ENCODE measurements at regions not wholly inside any gene's neighbourhood (a gene's known extent, or its start where the extent isn't known, plus 50 kb on each side); places are given as distances from the start of the nearest gene placed in this dataset.

DNA sequence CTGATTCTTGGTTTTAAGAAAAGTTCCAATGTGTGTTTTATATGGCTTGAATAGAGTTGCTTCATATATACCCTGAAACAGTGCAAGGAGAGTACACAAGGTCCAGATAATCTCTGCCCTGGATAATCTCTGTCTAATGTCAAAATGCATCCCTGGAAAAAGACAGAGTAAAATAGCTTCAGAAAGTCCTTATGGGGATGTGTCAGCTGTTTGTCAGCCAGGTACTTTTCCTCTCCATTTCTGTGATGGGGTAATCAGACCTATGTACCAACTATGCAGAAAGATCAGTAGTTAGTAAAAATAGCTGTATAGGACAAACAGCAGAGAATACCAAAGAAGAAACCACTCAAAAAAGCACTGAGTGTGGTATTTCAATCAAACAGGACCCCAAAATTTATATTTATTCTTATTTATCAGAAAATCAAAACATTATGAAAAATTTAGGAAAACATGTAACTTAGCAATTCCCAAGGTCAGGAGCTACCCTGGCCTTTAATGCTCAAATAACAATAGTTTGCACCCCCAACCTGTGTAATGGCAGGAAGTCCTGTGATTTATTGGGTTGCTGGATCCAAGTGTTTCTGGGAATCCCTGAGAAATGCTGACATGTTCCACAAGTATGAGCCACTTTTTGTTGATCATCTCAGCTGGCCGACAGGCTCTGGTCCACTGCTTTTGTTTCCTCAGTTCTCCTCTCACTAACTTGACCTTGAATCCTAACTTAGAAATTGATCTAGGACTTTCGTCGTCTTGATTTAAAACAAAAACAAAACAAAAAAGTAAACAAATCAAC lies 69.6 kb downstream of the MDH1 start:
- DNase-seq (ENCODE audit: low spot score): peak; percentile 7

DNA sequence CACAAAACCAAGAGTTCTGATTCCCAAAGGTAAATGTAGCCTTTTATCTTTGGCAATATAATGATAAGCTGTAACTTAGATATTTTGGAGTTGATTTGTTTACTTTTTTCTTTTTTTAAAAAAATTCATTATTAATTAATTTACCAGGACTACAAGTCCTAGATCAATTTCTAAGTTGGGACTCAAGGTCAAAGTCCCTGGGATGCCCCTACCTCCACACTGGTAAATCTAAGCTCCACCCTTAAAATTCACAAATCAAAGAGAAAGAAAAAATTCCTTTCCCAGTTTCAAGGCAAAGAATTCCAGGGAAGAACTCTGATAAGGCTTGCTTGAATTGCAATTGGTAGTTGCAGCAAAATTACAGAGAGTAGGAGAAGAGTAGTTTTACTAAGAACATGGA lies 71.3 kb downstream of the MDH1 start:
- no peak for DNase-seq (ENCODE audit: low spot score)

DNA sequence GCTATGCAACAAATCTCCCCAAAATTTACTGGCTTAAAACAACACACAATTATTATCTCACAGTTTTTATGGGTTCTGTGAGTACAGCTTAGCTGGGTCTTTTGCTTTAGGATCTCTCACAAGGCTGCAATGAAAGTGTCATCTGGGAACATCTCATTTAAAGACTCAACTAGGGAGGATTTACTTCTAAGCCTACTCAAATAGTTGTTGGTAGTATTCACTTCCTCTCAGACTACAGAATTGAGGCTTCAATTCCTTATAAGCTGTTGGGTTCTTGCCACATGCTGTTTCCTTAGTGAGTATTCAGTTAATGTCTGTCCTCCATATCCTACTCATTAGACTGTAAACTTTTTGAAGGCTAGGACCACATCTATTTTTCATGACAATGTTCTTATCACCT lies 72.3 kb downstream of the MDH1 start:
- peak; percentile 63 for DNase-seq (ENCODE audit: low spot score)

DNA sequence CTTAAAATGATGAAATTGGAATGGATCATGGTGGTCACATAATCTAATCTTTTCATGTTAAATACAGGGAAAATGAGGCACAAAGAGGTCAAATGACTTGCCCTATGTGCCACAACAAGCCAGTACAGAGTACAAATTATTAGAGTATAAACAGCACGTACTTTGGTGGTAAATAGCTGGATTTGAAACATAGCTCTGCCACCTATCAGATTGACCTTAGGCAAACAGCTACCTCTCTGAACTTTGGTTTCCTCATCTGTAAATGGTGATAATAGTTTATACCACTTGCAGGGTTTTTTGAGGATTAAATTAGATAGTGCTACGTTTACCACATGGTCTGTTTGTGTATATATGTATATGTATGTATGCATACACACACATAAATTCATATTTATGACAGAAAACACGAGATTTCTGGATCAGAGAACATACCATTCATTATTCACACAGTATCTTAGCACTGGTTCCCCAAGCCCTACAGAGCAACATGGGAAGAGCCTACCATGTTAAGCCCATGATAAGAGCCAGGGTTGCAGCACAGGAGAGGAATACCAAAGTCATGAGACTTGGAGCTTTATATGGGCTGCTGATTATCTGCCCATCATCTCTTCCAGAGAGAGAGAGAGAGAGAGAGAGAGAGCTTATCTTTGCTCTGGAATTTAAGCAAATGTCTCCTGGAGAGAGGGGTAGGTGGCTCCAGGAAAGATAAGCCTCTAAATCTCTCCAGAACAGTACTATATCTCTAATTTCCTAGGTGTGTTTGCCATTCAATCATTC lies 73.5 kb downstream of the MDH1 start:
- DNase-seq (ENCODE audit: low spot score): no peak

DNA sequence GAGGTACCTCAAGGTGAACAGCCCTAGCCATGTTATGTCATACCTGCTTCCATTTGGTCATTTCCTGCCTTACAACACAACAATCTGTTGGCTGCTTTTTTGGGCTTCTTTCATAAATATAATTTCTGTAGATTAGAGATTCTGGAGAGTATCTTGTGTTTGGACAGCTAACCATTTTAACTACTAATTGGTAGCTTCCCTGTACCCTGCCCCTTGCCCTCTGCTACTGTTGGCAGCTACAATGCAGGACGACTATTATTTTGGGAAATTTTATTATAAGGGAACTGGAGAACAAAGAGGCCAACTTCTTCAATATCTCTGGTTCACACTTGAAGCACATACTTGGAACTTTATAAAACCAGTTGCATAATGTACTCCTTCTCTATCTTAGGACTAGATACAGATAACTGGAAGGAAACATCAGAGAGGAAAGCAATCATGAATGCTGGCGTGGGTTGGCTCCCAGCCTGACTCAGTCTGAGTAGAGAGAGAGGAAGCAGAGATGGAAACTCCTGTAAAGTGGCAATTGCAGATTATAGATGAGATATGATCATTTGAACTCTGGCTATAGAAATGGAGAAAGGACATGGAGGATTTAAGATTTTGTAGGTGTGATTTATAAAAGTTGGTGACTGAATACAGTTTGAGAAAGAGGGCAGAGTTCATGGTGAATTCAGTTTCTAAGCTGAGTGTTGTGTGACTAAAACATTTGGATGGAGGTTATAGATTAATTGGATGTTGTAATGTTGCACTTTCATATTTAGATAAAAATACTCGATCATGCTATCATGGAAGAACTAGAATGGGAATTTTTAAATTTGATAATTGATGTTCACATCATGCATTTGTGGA lies 74.5 kb downstream of the MDH1 start:
- DNase-seq (ENCODE audit: low spot score): no peak

DNA sequence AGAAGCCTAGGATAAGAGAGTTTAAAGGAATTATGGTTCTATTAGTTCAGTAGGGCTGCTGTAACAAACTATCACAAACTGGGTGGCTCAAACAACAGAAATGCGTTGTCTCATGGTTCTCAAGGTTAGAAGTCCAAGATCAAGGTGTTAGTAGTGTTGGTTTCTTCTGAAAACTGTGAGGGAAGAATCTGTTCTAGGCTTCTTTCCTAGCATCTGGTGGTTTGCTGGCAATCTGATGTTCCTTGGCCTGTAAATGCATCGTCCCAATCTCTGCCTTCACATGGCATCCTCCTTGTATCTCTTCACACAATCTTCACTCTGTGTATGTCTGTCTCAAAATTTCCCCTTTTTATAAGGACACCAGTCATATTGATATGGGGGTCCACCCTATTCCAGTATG lies 76.3 kb downstream of the MDH1 start:
- no peak for DNase-seq (ENCODE audit: low spot score)

DNA sequence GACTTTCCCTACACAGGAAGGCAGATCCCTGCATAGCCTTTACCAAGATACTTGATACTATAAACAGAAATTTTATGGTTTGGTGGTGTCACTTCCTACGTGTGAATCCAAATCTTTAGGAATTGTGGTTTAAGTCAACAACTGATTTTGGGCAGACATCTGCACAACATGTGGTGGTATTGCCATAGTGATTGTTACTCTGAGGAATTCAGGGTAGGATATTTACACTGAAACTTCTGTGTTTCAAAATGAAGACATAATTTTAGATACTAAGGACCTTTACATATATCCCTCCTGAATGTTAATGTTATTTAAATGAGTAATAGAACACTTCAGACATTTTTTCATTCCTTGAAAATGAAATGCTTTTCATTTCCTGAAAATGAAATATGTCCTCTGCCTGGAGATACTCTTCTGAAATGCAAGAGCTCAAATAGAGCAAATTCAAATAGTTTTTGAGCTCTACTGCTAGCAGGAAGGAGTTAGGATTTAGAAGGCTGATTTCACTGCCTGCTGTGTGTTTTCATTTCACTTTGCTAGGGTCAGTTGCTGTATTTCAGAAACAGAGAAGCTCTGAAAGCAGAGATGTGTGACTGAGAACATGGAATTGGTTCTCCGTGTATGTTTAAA lies 77.2 kb downstream of the MDH1 start:
- DNase-seq (ENCODE audit: low spot score): no peak

DNA sequence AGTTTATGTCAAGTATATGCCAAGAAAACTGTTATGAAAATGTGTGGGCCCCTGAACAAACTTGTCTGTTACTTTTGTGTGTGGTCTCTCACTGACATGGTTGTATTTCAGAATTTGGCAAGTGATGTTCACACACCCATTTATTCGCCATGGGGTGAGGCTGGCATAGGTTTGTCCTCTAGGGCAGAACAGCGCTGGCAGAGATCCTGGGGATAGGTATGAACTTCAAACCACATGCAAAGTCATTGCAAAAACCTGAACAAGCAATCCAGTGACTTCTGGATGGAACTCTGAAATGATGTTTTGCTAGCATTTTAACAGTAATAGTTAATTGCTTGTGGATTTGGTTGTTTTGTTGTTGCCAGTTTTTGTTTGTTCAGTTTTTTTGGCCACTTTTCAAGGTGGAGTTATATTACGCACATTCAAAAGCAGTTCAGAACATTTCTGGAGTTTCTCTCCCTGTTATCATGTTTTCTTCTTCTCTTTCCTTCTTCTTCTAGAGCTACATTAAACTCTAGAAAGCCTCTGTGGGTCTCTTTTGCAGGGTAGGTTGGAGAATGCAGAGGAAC lies 78.5 kb downstream of the MDH1 start:
- no peak for DNase-seq (ENCODE audit: low spot score)

DNA sequence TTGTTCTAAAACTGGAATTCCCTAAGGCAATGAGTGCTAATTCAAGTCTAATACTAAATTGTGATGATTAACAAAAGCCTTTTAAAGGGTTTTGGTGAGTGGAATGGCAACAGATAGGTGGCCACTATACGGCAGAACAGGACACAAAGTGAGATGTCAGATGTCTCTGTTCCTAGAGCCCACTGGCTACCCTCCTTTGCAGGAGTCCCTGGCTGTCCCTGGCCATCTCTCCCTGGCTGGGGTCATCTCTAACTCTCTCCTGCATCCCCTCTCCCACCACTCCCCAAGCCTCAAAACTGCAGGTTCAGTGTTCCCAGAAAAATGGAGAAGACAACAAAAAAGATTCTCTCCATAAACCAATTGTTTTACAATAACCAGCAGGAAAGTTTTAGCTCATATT lies 79.2 kb downstream of the MDH1 start:
- no peak for DNase-seq (ENCODE audit: low spot score)

DNA sequence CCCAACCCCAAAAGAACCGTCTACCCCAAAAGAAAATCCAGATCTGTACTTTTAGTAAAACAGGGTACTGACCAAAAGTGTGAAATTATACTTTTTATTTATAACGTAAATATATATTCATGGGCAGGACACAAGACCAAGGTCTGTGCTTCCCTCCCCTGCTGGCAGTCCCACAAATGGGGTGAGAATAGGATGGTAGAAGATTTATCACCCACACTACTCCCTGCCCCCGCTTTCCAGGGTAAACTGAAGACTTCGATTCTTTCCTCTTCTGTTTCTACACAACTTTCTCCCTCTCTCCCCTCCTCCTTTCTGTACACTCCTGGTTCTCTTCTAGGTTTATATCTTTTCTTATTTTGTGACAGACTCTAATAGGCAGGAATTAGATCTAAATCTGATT lies 79.7 kb downstream of the MDH1 start:
- no peak for DNase-seq (ENCODE audit: low spot score)

DNA sequence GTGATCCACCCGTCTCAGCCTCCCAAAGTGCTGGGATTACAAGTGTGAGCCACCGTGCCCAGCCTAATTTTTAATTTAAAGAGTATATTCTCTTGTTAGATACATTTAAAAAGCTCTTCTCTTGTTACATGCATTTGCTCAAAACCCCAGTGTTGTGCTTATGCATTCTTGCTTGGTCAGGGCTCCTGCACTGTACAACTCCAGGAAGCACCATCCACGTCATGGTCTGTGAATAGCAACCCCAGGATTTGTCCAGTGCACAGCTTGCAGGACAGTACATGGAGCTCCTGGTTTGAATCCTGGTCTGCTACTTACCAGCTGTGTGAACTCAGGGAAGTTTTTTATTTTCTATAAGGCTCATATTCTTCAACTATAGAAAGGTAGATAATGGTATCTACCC lies 80.8 kb downstream of the MDH1 start:
- DNase-seq (ENCODE audit: low spot score): no peak

DNA sequence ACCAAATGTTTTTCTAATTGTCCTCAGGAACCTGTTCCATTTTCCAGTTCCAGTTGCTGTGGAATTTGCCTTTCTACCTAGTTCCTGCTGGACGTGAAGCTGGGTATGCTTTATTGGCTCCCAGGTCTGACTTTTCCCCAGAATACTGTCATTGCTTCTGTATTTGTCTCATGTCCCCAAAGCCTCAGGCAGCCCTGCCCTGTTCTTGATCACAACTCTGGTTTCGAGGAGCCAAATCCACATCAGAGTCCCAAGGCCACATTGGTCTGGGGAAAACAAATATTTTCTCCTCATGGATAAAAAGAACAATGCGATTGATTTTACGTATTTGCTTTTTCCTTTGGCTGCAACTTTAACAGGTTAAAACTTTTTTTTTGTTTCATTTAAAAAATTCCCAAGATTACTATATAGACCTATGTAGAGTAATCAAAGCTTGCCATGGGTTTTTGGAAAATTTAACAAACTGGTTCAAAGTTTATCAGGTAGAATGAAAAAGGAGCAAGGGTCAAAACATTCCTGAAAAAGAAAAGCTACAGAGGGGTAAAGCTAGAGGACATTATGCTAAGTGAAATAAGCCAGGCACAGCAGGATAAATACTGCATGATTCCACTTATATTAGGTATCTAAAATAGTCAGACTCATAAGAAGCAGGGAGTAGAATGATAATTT lies 85.2 kb downstream of the MDH1 start:
- no peak for DNase-seq (ENCODE audit: low spot score)

DNA sequence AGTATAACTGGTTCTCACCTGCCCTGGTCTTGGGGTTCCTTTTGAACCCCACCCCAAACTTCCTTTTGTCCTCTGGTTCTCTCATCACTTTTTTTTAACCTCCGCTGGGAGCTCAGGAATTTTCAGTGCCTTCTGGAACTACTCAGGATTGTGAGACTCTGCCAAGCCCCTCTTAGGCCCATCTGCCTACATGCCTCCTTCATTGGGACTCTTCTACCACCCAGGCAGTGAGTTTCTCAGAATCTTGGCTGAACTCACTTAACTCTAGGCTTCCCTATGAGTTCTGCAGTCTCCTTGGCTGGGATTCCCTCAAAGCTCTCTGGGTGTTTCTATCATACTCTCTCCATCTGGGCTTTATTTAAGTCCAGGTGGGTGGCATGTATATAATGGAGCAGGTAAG lies 86.3 kb downstream of the MDH1 start:
- DNase-seq (ENCODE audit: low spot score): no peak

DNA sequence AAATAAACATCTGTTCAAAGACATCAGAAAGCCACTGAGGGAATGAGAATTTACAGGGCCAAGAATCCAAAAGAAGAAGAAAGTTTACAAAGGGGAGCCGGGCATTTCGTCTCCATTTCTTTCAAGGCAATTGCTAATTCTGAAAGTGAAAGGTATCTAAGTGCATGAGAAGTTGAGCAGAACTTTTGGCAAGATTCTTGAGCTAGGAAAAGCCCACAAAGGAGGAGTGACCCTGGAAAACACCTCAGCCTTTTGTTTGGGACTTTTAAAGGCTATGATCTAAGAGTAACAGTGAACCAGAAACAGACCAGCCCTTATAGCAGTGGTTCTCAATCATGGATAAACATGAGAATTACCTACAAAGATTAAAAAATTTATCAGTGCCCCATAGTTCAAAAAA lies 87.4 kb downstream of the MDH1 start:
- DNase-seq (ENCODE audit: low spot score): no peak

DNA sequence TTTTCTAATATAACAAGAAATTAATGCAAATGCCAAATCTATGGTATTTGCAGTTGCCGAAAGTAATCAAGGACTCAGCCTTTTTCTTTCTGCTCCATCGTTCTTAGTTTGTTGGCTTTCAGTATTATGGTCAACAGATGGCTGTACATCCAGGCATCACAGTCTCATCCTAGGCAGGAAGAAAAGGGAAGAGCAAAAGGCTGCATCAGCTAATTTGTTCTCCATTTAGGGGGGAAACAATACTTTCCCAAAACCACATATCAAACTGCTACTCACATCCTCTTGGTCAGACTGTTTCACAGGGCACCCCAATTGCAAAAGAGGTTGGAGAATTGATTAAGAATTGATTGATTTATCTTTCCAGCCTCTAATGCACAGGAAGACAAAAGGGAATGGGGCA lies 89.3 kb downstream of the MDH1 start:
- DNase-seq (ENCODE audit: low spot score): no peak

DNA sequence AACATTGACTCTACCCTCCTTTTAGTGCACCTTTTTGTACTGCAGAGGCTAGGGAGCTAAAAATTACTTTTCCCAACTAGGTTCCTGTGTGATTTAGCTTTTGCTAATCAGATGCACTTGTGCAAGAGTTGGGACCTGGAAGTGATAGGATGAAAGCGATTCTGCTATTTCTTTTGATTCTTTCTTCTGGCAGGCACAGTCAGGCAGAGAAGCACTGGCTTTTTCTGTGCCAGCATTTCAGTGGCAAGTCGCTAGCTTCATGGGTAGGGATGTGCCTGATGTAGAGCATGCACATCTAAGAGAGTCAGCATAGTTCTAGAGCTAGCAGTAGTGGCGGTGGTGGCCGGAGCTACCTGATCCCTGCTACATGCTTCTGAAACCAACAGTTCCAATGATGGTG lies 89.8 kb downstream of the MDH1 start:
- no peak for DNase-seq (ENCODE audit: low spot score)

DNA sequence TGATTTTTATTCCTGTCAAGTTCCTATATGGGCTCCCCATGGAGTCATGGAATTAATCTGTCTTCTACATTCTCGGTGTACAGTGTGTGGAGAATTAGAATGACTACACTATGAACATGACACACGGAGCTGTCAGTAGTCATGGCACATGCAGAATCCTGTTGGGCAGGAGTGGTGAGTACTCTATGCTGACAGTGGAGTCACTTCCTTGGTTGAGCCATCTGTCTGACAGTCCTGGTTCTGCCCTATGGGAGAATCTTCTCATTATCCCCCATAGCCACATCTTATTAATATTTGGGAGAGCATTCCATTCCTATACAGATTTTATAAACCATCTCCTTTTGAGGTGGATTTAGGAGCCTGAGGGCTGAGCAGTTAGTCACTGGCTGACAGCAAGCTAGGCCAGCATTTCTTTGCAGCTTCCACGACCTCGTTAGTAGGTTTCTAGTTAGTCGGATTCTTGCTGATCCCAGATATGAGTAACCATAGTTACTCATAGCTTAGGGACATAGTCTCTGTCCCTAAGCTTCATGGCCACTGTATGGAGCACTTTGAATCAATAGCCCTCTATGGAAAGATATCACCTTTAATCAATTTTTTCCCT lies 90.6 kb downstream of the MDH1 start:
- DNase-seq (ENCODE audit: low spot score): no peak

DNA sequence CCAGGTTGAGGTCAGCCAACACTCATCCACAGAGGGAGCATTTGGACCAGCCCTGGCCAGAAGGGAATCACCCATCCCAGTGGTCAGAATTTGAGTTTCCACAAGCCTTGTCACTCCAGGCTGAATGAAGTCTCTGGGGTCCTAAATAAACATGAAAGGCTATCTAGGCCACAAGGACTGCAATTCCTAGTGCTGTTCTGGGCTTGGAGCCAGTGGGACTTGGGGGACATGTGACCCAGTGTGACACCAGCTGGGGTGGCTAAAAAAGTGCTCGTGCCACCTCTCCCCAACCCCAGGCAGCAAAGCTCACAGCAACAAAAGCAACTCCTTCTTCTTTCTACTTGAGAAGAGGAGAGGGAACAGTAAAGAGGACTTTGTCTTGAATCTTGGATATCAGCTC lies 91.7 kb downstream of the MDH1 start:
- DNase-seq (ENCODE audit: low spot score): no peak

DNA sequence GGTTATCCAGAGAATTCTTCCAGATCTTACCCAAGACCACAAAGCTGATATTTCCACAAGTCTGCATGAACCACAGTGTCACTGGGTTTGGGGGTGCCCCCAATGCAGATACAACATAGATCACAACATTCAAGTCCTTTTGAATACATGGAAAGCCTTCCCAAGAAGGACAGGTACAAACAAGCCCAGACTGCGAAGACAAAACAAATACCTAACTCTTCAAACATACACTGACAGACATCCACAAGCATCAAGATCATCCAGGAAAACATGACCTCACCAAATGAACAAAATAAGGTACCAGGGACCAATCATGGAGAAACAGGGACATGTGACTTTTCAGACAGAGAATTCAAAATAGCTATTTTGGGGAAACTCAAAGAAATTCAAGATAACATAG lies 93.1 kb downstream of the MDH1 start:
- DNase-seq (ENCODE audit: low spot score): no peak

DNA sequence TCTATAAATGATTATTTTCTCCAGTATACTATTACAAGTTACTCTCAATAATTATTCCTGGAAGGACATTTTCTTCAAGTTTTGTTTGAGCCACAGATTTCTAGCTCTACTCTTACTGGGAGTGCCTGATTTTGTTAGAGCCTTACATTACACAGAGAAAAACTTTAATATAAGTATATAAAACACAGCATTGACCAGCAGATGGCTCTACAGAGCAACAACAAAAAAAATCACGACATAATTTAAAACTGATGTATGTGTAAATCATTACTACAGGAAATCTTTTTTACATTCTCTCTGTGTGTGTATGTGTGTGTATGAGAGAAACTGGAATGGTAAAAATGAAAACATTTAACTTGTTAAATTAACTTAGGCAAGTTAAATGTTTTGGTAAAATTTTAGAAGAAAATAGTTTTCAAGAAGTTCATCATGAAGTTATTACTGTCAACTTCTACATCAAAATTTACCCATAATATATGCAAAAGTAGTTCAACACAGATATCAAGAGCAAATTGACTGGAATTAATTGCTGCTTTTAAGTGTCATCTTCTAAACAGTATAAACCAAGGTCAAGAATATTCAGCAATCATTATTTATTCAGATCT lies 103.3 kb downstream of the MDH1 start:
- peak; percentile 46 for DNase-seq (ENCODE audit: low spot score)

All from A172 (cell line).